SK-N-SH (cell line): ENCODE measurements at regions not wholly inside any gene's neighbourhood (a gene's known extent, or its start where the extent isn't known, plus 50 kb on each side); places are given as distances from the start of the nearest gene placed in this dataset.

Experiments used
- ELF1 ChIP-seq: IDR thresholded peaks from 2 replicates; pipeline ENCODE4 v1.4.0; 2012
- GABPA ChIP-seq: IDR thresholded peaks from 2 replicates; pipeline ENCODE4 v1.4.0; 2012; ENCODE audit warnings: low read depth, mild to moderate bottlenecking
- NFIC ChIP-seq: IDR thresholded peaks from 2 replicates; pipeline ENCODE4 v1.4.0; 2012; ENCODE audit warnings: borderline replicate concordance
- POLR2AphosphoS5 ChIP-seq: IDR thresholded peaks from 2 replicates; pipeline ENCODE4 v1.6.1; 2012; ENCODE audit warnings: low read depth, low read length
- RXRA ChIP-seq: IDR thresholded peaks from 2 replicates; pipeline ENCODE4 v1.4.0; 2012; ENCODE audit warnings: low read depth, mild to moderate bottlenecking, borderline replicate concordance
- SIN3A ChIP-seq: IDR thresholded peaks from 2 replicates; pipeline ENCODE4 v1.6.1; 2012; ENCODE audit warnings: low read depth, mild to moderate bottlenecking, low read length, moderate library complexity, borderline replicate concordance
- TF ChIP-seq, protein P1 (sequence below): fragments of 200-600 bp; sonication (generic); IDR thresholded peaks from 2 replicates; pipeline ENCODE4 v1.6.1; 2017; ENCODE audit warnings: antibody characterized with exemption, mild to moderate bottlenecking, moderate library complexity
- TF ChIP-seq, protein P2 (sequence below): fragments of 150-350 bp; IDR thresholded peaks from 2 replicates; pipeline ENCODE4 v1.6.1; 2017; ENCODE audit warnings: antibody characterized with exemption, low read length, low read depth, borderline replicate concordance
- TF ChIP-seq, protein P3 (sequence below): IDR thresholded peaks from 2 replicates; pipeline ENCODE4 v1.4.0; 2012; ENCODE audit warnings: low read depth

DNA sequence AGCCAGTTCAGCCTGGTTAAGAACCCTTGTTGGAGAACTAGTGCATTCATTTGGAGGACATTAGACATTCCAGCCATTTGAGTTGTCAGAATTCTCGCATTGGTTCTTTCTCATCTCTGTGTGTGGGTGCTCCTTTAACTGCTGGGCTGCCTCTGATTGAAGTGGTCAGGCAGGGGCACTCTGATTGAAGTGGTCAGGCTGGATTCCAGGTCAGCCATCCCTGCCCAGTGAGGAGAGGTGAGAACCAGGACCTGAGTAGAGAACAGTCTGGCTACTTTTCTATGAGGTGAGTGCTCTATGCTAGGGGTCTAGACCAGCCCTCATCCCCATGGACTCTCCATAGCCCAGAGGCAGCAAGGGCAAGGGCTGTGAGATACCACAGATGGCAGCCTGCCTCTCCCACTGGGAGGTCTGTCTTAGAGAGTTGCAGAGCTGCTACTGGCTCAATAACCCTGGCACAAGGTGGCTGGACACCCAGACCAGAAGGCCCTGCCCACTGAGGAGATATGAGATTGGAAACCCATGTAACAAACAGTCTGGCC is 691.6 kb downstream of the TMTC2 start:
- TF ChIP-seq, protein P1, sequence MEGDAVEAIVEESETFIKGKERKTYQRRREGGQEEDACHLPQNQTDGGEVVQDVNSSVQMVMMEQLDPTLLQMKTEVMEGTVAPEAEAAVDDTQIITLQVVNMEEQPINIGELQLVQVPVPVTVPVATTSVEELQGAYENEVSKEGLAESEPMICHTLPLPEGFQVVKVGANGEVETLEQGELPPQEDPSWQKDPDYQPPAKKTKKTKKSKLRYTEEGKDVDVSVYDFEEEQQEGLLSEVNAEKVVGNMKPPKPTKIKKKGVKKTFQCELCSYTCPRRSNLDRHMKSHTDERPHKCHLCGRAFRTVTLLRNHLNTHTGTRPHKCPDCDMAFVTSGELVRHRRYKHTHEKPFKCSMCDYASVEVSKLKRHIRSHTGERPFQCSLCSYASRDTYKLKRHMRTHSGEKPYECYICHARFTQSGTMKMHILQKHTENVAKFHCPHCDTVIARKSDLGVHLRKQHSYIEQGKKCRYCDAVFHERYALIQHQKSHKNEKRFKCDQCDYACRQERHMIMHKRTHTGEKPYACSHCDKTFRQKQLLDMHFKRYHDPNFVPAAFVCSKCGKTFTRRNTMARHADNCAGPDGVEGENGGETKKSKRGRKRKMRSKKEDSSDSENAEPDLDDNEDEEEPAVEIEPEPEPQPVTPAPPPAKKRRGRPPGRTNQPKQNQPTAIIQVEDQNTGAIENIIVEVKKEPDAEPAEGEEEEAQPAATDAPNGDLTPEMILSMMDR: no peak
- TF ChIP-seq POLR2AphosphoS5 (no peak), NFIC (no peak), RXRA (no peak), GABPA (no peak), ELF1 (no peak), SIN3A (no peak)
- TF ChIP-seq, protein P2, sequence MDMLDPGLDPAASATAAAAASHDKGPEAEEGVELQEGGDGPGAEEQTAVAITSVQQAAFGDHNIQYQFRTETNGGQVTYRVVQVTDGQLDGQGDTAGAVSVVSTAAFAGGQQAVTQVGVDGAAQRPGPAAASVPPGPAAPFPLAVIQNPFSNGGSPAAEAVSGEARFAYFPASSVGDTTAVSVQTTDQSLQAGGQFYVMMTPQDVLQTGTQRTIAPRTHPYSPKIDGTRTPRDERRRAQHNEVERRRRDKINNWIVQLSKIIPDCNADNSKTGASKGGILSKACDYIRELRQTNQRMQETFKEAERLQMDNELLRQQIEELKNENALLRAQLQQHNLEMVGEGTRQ: no peak
- TF ChIP-seq, protein P3, sequence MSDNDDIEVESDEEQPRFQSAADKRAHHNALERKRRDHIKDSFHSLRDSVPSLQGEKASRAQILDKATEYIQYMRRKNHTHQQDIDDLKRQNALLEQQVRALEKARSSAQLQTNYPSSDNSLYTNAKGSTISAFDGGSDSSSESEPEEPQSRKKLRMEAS: no peak
